ENCODE measurements at regions not wholly inside any gene's neighbourhood (a gene's known extent, or its start where the extent isn't known, plus 50 kb on each side); places are given as distances from the start of the nearest gene placed in this dataset.

GRCh38 chr9:2324742-2325141, 296.8 kb upstream of the VLDLR start:
- no peak for TF ChIP-seq CTCF (IDR thresholded peaks at IDR 0.05; ENCODE audit: low read depth, low read length, missing control alignments)
- H3K4me3 ChIP-seq (replicated peaks; ENCODE audit: low read depth, low read length), result no peak overlapping the region
- DNase-seq (ENCODE audit: extremely low read depth, low read depth), result no peak

- H3K4me3 ChIP-seq (replicated peaks; ENCODE audit: low read depth, low read length), result no peak overlapping the region
- no peak for TF ChIP-seq CTCF (IDR thresholded peaks at IDR 0.05; ENCODE audit: low read depth, low read length, missing control alignments)
- DNase-seq (ENCODE audit: extremely low read depth, low read depth), result no peak
Measured at GRCh38 chr9:2332663-2333062, 288.9 kb upstream of the VLDLR start.

GRCh38 chr9:2335260-2335659, 286.3 kb upstream of the VLDLR start:
- no peak for TF ChIP-seq CTCF (IDR thresholded peaks at IDR 0.05; ENCODE audit: low read depth, low read length, missing control alignments)
- DNase-seq (ENCODE audit: extremely low read depth, low read depth), result no peak
- no peak overlapping the region for H3K4me3 ChIP-seq (replicated peaks; ENCODE audit: low read depth, low read length)

- DNase-seq (ENCODE audit: extremely low read depth, low read depth), result no peak
- H3K4me3 ChIP-seq (replicated peaks; ENCODE audit: low read depth, low read length), result no peak overlapping the region
- peak; percentile 13 for TF ChIP-seq CTCF (IDR thresholded peaks at IDR 0.05; ENCODE audit: low read depth, low read length, missing control alignments)
Measured at GRCh38 chr9:2336055-2336454, 285.5 kb upstream of the VLDLR start.

GRCh38 chr9:2337131-2337530, 284.5 kb upstream of the VLDLR start:
- TF ChIP-seq CTCF (IDR thresholded peaks at IDR 0.05; ENCODE audit: low read depth, low read length, missing control alignments), result no peak
- H3K4me3 ChIP-seq (replicated peaks; ENCODE audit: low read depth, low read length), result no peak overlapping the region
- no peak for DNase-seq (ENCODE audit: extremely low read depth, low read depth)

GRCh38 chr9:2337627-2338026, 284.0 kb upstream of the VLDLR start:
- TF ChIP-seq CTCF (IDR thresholded peaks at IDR 0.05; ENCODE audit: low read depth, low read length, missing control alignments), result no peak
- H3K4me3 ChIP-seq (replicated peaks; ENCODE audit: low read depth, low read length), result no peak overlapping the region
- no peak for DNase-seq (ENCODE audit: extremely low read depth, low read depth)

GRCh38 chr9:2338777-2339365, 282.7 kb upstream of the VLDLR start:
- no peak for DNase-seq (ENCODE audit: extremely low read depth, low read depth)
- TF ChIP-seq CTCF (IDR thresholded peaks at IDR 0.05; ENCODE audit: low read depth, low read length, missing control alignments), result no peak
- H3K4me3 ChIP-seq (replicated peaks; ENCODE audit: low read depth, low read length), result no peak overlapping the region
